ENCODE measurements at regions not wholly inside any gene's neighbourhood (a gene's known extent, or its start where the extent isn't known, plus 50 kb on each side); places are given as distances from the start of the nearest gene placed in this dataset.

DNA sequence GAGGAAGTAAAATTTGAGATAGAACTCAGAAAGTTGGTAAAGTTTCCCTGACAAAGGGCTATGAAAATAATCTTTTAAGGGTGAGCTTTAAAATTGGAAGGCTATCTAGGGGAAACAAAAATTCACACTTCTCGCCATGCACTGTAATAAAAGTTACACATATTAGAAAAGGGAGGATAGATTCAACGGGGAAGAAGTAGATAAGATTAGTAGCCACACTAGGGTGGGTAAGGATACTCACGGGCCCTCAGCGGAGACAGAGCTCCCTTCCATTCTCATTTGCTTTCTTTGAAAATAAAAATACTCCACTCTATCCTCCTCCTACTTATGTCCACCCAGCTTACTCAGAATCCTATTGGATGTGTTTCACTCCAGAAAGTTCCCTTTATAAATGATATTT is 691.3 kb upstream of the NR2F2 start:
- TF ChIP-seq EZH2phosphoT487 (IDR thresholded peaks at IDR 0.05; ENCODE audit: insufficient read depth, low read depth) (no peak), EZH2 (IDR thresholded peaks at IDR 0.05; ENCODE audit: insufficient read depth, poor library complexity, severe bottlenecking) (no peak)

All from GM23248 (cell line).